ENCODE measurements at regions not wholly inside any gene's neighbourhood (a gene's known extent, or its start where the extent isn't known, plus 50 kb on each side); places are given as distances from the start of the nearest gene placed in this dataset.

DNA sequence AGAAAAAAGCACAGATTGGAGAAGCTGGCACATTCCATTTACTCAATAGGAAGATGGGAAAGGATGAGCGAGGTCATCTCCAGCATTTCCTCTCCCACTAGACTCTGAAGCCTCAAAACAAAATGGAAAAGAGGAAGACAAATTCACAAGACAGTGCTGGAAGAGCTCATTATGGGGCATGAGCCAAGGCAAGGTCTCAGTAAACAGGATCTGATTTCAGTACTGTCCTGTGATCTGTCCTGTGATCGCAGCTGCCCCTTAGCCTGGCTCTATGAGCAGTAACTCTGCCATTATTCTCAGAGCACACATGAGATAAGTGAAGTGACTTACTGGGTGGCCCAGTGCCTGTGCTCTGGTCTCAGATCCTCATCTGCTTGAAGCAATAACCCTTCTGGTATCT is 68.1 kb upstream of the SLC4A11 start:
- no peak for DNase-seq
- no peaks in the 10 kb centered on the region for H3K4me1 ChIP-seq (ENCODE audit: insufficient read depth, low read length)
- no peaks in the 10 kb centered on the region for H3K27me3 ChIP-seq (ENCODE audit: control insufficient read depth in 1 of 2, insufficient read depth in 2 of 2, low read length in 2 of 2)
- intact Hi-C loops (cut with DNase I, micrococcal nuclease) = no loop called here
- peaks cover 3% of the 10 kb centered on the region for H3K36me3 ChIP-seq (ENCODE audit: insufficient read depth, low read length)
- H3K9me3 ChIP-seq (ENCODE audit: control insufficient read depth in 1 of 2, insufficient read depth in 1 of 2, low read length in 2 of 2) = no peaks in the 10 kb centered on the region
- POLR2A ChIA-PET = no interaction called here
- TF ChIP-seq CTCF (IDR thresholded peaks at IDR 0.05) = no peak
- Mint-ChIP-seq H3K36me3 (ENCODE audit: low read depth) (peaks cover 40% of the 10 kb centered on the region), H3K27me3 (no peaks in the 10 kb centered on the region), H3K4me1 (ENCODE audit: low read depth) (no peaks in the 10 kb centered on the region), H3K27ac (no peak overlapping the region), H3K4me3 (no peak overlapping the region), H3K9me3 (no peaks in the 10 kb centered on the region)
- H3K4me3 ChIP-seq (ENCODE audit: low read length) = no peak overlapping the region
- H3K27ac ChIP-seq (ENCODE audit: low read depth in 1 of 2, low read length in 2 of 2) = no peak overlapping the region
- no peak for ATAC-seq (ENCODE audit: poor library complexity)
- CTCF ChIA-PET = no interaction called here

- H3K27me3 Mint-ChIP-seq = no peaks in the 10 kb centered on the region
- no peak overlapping the region for H3K4me3 Mint-ChIP-seq
- intact Hi-C loops (cut with DNase I, micrococcal nuclease) = no loop called here
- Histone ChIP-seq H3K27ac (ENCODE audit: low read depth in 1 of 2, low read length in 2 of 2) (no peak overlapping the region), H3K36me3 (ENCODE audit: insufficient read depth, low read length) (peaks cover 3% of the 10 kb centered on the region), H3K4me3 (ENCODE audit: low read length) (no peak overlapping the region), H3K4me1 (ENCODE audit: insufficient read depth, low read length) (no peaks in the 10 kb centered on the region), H3K9me3 (ENCODE audit: control insufficient read depth in 1 of 2, insufficient read depth in 1 of 2, low read length in 2 of 2) (no peaks in the 10 kb centered on the region), H3K27me3 (ENCODE audit: control insufficient read depth in 1 of 2, insufficient read depth in 2 of 2, low read length in 2 of 2) (no peaks in the 10 kb centered on the region)
- peaks cover 34% of the 10 kb centered on the region for H3K36me3 Mint-ChIP-seq (ENCODE audit: low read depth)
- H3K4me1 Mint-ChIP-seq (ENCODE audit: low read depth) = no peaks in the 10 kb centered on the region
- no peak overlapping the region for H3K27ac Mint-ChIP-seq
- POLR2A ChIA-PET = no interaction called here
- no peak for TF ChIP-seq CTCF (IDR thresholded peaks at IDR 0.05)
- H3K9me3 Mint-ChIP-seq = no peaks in the 10 kb centered on the region
- CTCF ChIA-PET = interaction anchor here (0.6 kb wide), 1 partner anchor 320 kb away, joined by 4 read pairs; no protein-coding TSS in a partner anchor
- no peak for DNase-seq
- ATAC-seq (ENCODE audit: poor library complexity) = no peak
These were observed 67.1 kb upstream of the SLC4A11 start for GRCh38 chr20:3306068-3306467.

GRCh38 chr20:3304456-3304855 is 65.5 kb upstream of the SLC4A11 start:
- Histone ChIP-seq H3K36me3 (ENCODE audit: insufficient read depth, low read length) (peaks cover 3% of the 10 kb centered on the region), H3K4me3 (ENCODE audit: low read length) (no peak overlapping the region), H3K27ac (ENCODE audit: low read depth in 1 of 2, low read length in 2 of 2) (no peak overlapping the region), H3K4me1 (ENCODE audit: insufficient read depth, low read length) (no peaks in the 10 kb centered on the region), H3K27me3 (ENCODE audit: control insufficient read depth in 1 of 2, insufficient read depth in 2 of 2, low read length in 2 of 2) (no peaks in the 10 kb centered on the region), H3K9me3 (ENCODE audit: control insufficient read depth in 1 of 2, insufficient read depth in 1 of 2, low read length in 2 of 2) (no peaks in the 10 kb centered on the region)
- POLR2A ChIA-PET = no interaction called here
- no peak for TF ChIP-seq CTCF (IDR thresholded peaks at IDR 0.05)
- Mint-ChIP-seq H3K4me1 (ENCODE audit: low read depth) (no peaks in the 10 kb centered on the region), H3K36me3 (ENCODE audit: low read depth) (peaks cover 34% of the 10 kb centered on the region), H3K27ac (no peak overlapping the region), H3K4me3 (no peak overlapping the region), H3K27me3 (no peaks in the 10 kb centered on the region), H3K9me3 (no peaks in the 10 kb centered on the region)
- ATAC-seq (ENCODE audit: poor library complexity) (no peak), DNase-seq (no peak)
- intact Hi-C loops (cut with DNase I, micrococcal nuclease) = no loop called here
- CTCF ChIA-PET = no interaction called here

Data from CD4-positive, alpha-beta T cell (primary cell).